Gastrocnemius medialis (tissue), 4 donors: ENCODE measurements at regions not wholly inside any gene's neighbourhood (a gene's known extent, or its start where the extent isn't known, plus 50 kb on each side); places are given as distances from the start of the nearest gene placed in this dataset.

Experiments used
- ATAC-seq, 2 donors: fragments of 150-250 bp; one replicate each; pipeline ENCODE4 v1.9.1; 2016
- DNase-seq, 2 donors: peaks; one replicate each; pipeline ENCODE4 v3.0.0-alpha.2; 2019
- H3K27ac ChIP-seq, 4 donors: fragments of 200-600 bp; sonication (generic); 1 replicate in 1 of 4; 2 replicates in 3 of 4; pipeline ENCODE4 v1.5.1; 2016 to 2018; ENCODE audit warnings: mild to moderate bottlenecking in 2 of 4, moderate library complexity in 1 of 4
- H3K27me3 ChIP-seq, 3 donors: fragments of 200-600 bp; sonication (generic) in 2 of 3; 1 replicate in 1 of 3; 2 replicates in 2 of 3; pipeline versions ENCODE4 v1.5.1 to v1.6.0; 2016 to 2019; ENCODE audit warnings: mild to moderate bottlenecking in 1 of 3, moderate library complexity in 1 of 3
- H3K36me3 ChIP-seq, 2 donors: fragments of 200-600 bp; sonication (generic) in 1 of 2; one replicate each; pipeline ENCODE4 v1.5.1; 2017 to 2018
- H3K4me1 ChIP-seq, 2 donors: fragments of 200-600 bp; sonication (generic) in 1 of 2; one replicate each; pipeline ENCODE4 v1.5.1; 2016 to 2017; ENCODE audit warnings: mild to moderate bottlenecking in 2 of 2
- H3K4me3 ChIP-seq, 4 donors: fragments of 200-600 bp; sonication (generic) in 3 of 4; 1 replicate in 1 of 4; 2 replicates in 3 of 4; pipeline ENCODE4 v1.5.1; 2016 to 2019; ENCODE audit warnings: mild to moderate bottlenecking in 2 of 4
- H3K9me3 ChIP-seq, 3 donors: fragments of 200-600 bp; sonication (generic) in 2 of 3; 1 replicate in 1 of 3; 2 replicates in 2 of 3; pipeline ENCODE4 v1.5.1; 2016 to 2019
- CTCF ChIP-seq, 5 experiments: fragments of 450-650 bp in 3 of 5; fragments of 200-600 bp in 2 of 5; sonication (generic) in 2 of 5; IDR thresholded peaks in 4 of 5; conservative IDR thresholded peaks in 1 of 5; 1 replicate in 4 of 5; 2 replicates in 1 of 5; pipeline ENCODE4 v1.5.1; 2016 to 2019; ENCODE audit warnings: antibody characterized with exemption in 5 of 5, mild to moderate bottlenecking in 3 of 5, moderate library complexity in 3 of 5
- POLR2A ChIP-seq, 2 donors: fragments of 450-650 bp; IDR thresholded peaks; one replicate each; pipeline ENCODE4 v1.6.1; 2017; ENCODE audit warnings: antibody characterized with exemption in 2 of 2, mild to moderate bottlenecking in 2 of 2, moderate library complexity in 2 of 2
- in situ Hi-C, 4 donors: fragments of 200-750 bp; cut with MboI; loops; one replicate each; pipeline versions ENCODE4 v1.15.0 to v1.8.0; 2017; ENCODE audit warnings: low sequenced_read_pairs in 4 of 4
- intact Hi-C: fragments of 100-400 bp; cut with DNase I; formaldehyde crosslinking; loops from one replicate; pipeline ENCODE4 v1.15.1; 2023; ENCODE audit warnings: low total_unique reads

DNA sequence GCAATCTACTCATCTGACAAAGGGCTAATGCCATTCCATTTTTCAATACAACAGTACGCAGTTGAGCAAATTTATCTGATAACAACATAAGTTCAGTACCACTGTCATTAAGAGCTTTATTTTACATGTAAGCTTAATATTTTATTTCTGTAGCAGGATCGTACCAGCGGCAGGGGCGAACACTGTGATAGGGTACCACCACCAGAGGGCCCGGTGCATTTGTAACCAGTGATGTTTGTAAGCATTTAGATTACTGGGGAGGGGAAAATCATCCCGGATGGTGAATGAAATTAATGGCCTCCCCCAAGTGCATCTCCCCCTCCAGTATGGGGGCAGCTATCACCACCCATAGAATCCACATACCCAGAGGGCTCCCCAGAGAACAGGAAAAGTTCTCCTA lies 179.0 kb downstream of the ADGRA3 start:
- ATAC-seq: no peak
- in situ Hi-C loops: no loop called here

GRCh38 chr4:22334155-22334554 lies 181.7 kb downstream of the ADGRA3 start:
- in situ Hi-C loops: no loop called here
- TF ChIP-seq CTCF (IDR thresholded peaks at IDR 0.05 in 4 of 5, conservative IDR thresholded peaks at IDR 0.05 in 1 of 5) (no peak), POLR2A (IDR thresholded peaks at IDR 0.05) (no peak)
- no peak for ATAC-seq
- no peaks in the 10 kb centered on the region for H3K36me3 ChIP-seq
- no peak overlapping the region for H3K4me3 ChIP-seq
- DNase-seq: no peak
- H3K9me3 ChIP-seq: no peaks in the 10 kb centered on the region
- no peak overlapping the region for H3K27ac ChIP-seq
- no peaks in the 10 kb centered on the region for H3K4me1 ChIP-seq
- intact Hi-C loops: no loop called here
- no peaks in the 10 kb centered on the region for H3K27me3 ChIP-seq

More for the DNA sequence above, 179.0 kb downstream of the ADGRA3 start:
- DNase-seq: no peak
- intact Hi-C loops: no loop called here
- H3K4me3 ChIP-seq: no peak overlapping the region
- H3K27ac ChIP-seq: no peak overlapping the region
- H3K27me3 ChIP-seq: no peaks in the 10 kb centered on the region
- H3K36me3 ChIP-seq: no peaks in the 10 kb centered on the region
- no peaks in the 10 kb centered on the region for H3K4me1 ChIP-seq
- H3K9me3 ChIP-seq: no peaks in the 10 kb centered on the region
- TF ChIP-seq CTCF (IDR thresholded peaks at IDR 0.05 in 4 of 5, conservative IDR thresholded peaks at IDR 0.05 in 1 of 5) (no peak), POLR2A (IDR thresholded peaks at IDR 0.05) (no peak)

DNA sequence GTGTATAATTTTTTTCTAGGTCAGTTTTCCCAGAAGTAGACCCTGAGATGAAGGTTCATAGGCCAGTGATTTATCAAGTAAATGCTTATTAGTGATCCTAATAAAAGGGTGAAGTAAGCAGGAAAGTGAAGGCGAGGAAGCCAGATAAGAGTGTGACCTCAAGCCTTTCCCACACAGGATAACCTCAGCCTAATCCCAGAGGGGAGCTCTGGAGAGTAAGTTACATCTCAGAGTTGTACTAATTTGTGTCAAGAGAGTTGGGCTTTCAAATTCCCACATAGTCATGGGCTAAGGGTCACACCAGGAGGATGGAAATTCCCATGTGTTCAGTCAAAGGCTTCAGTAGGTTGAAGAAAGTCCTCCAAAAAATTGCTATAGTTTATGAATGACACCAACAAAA lies 191.4 kb downstream of the ADGRA3 start:
- Histone ChIP-seq H3K4me1 (no peaks in the 10 kb centered on the region), H3K27me3 (no peaks in the 10 kb centered on the region), H3K4me3 (no peak overlapping the region), H3K36me3 (no peaks in the 10 kb centered on the region), H3K27ac (no peak overlapping the region), H3K9me3 (no peaks in the 10 kb centered on the region)
- TF ChIP-seq CTCF (IDR thresholded peaks at IDR 0.05 in 4 of 5, conservative IDR thresholded peaks at IDR 0.05 in 1 of 5): no peak
- TF ChIP-seq POLR2A (IDR thresholded peaks at IDR 0.05): no peak
- in situ Hi-C loops (no loop called here), intact Hi-C loops (no loop called here)
- ATAC-seq: no peak
- no peak for DNase-seq

- in situ Hi-C loops: no loop called here
- H3K4me3 ChIP-seq: no peak overlapping the region
- ATAC-seq (no peak), DNase-seq (no peak)
- no peaks in the 10 kb centered on the region for H3K36me3 ChIP-seq
- no peak overlapping the region for H3K27ac ChIP-seq
- no peaks in the 10 kb centered on the region for H3K27me3 ChIP-seq
- intact Hi-C loops: no loop called here
- no peak for TF ChIP-seq POLR2A (IDR thresholded peaks at IDR 0.05)
- no peak for TF ChIP-seq CTCF (IDR thresholded peaks at IDR 0.05 in 4 of 5, conservative IDR thresholded peaks at IDR 0.05 in 1 of 5)
- no peaks in the 10 kb centered on the region for H3K4me1 ChIP-seq
- no peaks in the 10 kb centered on the region for H3K9me3 ChIP-seq
These were observed 192.2 kb downstream of the ADGRA3 start for GRCh38 chr4:22323691-22324090.

DNA sequence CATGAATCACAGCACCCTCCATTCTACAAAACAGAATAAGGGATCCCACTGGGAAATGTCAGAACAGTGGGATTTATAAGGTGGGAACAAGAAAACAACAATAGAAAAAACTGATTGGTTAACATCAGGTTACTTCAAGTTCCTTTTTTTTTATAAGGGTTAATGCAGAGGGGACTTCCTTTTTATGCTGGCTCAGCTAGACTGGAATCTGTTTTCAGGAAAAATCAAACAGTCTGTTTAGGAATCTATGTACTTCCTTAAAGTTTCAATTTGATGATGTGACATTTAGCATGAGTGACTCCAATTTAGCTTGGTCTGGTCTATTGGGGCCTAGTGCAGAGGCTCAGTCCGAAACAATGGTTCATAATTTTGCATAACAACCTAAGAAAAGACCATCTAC lies 192.9 kb downstream of the ADGRA3 start:
- H3K27ac ChIP-seq: no peak overlapping the region
- no peak for ATAC-seq
- H3K9me3 ChIP-seq: no peaks in the 10 kb centered on the region
- no peaks in the 10 kb centered on the region for H3K4me1 ChIP-seq
- TF ChIP-seq CTCF (IDR thresholded peaks at IDR 0.05 in 4 of 5, conservative IDR thresholded peaks at IDR 0.05 in 1 of 5) (no peak), POLR2A (IDR thresholded peaks at IDR 0.05) (no peak)
- no peak for DNase-seq
- intact Hi-C loops: no loop called here
- H3K4me3 ChIP-seq: no peak overlapping the region
- H3K36me3 ChIP-seq: no peaks in the 10 kb centered on the region
- in situ Hi-C loops: no loop called here
- no peaks in the 10 kb centered on the region for H3K27me3 ChIP-seq
